Spleen (tissue), 7 donors: ENCODE measurements at regions not wholly inside any gene's neighbourhood (a gene's known extent, or its start where the extent isn't known, plus 50 kb on each side); places are given as distances from the start of the nearest gene placed in this dataset.
A peak's percentile ranks its signal among the peaks of the same experiment; 100 is the strongest.

Experiments
- CTCF ChIP-seq, 11 experiments: fragments of 200-600 bp in 7 of 11; fragments of 450-650 bp in 4 of 11; sonication (generic) in 4 of 11; IDR thresholded peaks in 8 of 11; conservative IDR thresholded peaks in 3 of 11; 1 replicate in 7 of 11; 2 replicates in 4 of 11; pipeline versions ENCODE4 v1.4.0 to v1.8.0; 2016 to 2021; ENCODE audit warnings: antibody characterized with exemption in 11 of 11, inconsistent platforms in 4 of 11, mild to moderate bottlenecking in 1 of 11
- POLR2A ChIP-seq, 3 donors: fragments of 450-650 bp; IDR thresholded peaks; one replicate each; pipeline ENCODE4 v1.5.1; 2017; ENCODE audit warnings: antibody characterized with exemption in 3 of 3, mild to moderate bottlenecking in 1 of 3
- donor health status: DM: no; HTN: no; CAD: no; lungs with moderate emphysema.
- donor health status: DM: no; HTN: no; CAD: no.
- donor health status: DM: no; HTN: no; CAD: no.

GRCh38 chr3:70531063-70531657 is 218.7 kb upstream of the MDFIC2 start:
- TF ChIP-seq CTCF (IDR thresholded peaks at IDR 0.05 in 8 of 11, conservative IDR thresholded peaks at IDR 0.05 in 3 of 11) (peak in 5 of 11 experiments; percentile 27 to 39 (median 38)), POLR2A (IDR thresholded peaks at IDR 0.05) (no peak)
